ENCODE measurements at regions not wholly inside any gene's neighbourhood (a gene's known extent, or its start where the extent isn't known, plus 50 kb on each side); places are given as distances from the start of the nearest gene placed in this dataset.

GRCh38 chr9:4921449-4921848 is 63.6 kb upstream of the JAK2 start:
- DNase-seq, result no peak
- no peaks in the 10 kb centered on the region for H3K9me3 ChIP-seq (ENCODE audit: control insufficient read depth in 1 of 2, low read length in 2 of 2)
- H3K9me3 Mint-ChIP-seq, result peaks cover 0 to 4% (median 0%) of the 10 kb centered on the region in 8 donors
- H3K4me1 Mint-ChIP-seq, result peaks cover 0 to 6% (median 3%) of the 10 kb centered on the region in 4 donors
- H3K27ac Mint-ChIP-seq, result no peak overlapping the region
- H3K27me3 ChIP-seq (ENCODE audit: insufficient read depth, low read length), result no peaks in the 10 kb centered on the region
- no peaks in the 10 kb centered on the region for H3K36me3 ChIP-seq (ENCODE audit: insufficient read depth, low read length)
- no peaks in the 10 kb centered on the region for H3K27me3 Mint-ChIP-seq
- ChIA-PET CTCF (ENCODE audit: partially characterized antibody) (no interaction called here), POLR2A (ENCODE audit: partially characterized antibody) (no interaction called here)
- H3K4me1 ChIP-seq (ENCODE audit: insufficient read depth, low read length), result no peaks in the 10 kb centered on the region
- peaks cover 0 to 5% of the 10 kb centered on the region in 2 donors for H3K36me3 Mint-ChIP-seq
- intact Hi-C loops (cut with micrococcal nuclease), result loop anchor here (5.0 kb wide), 1 partner anchor 604 kb away; no protein-coding TSS in a partner anchor
- no peak overlapping the region for H3K27ac ChIP-seq (ENCODE audit: low read depth, low read length)
- H3K4me3 ChIP-seq (ENCODE audit: low read length in 2 of 2), result no peak overlapping the region
- no peak overlapping the region for H3K4me3 Mint-ChIP-seq

- intact Hi-C loops (cut with micrococcal nuclease), result loop anchor here (5.0 kb wide), 1 partner anchor 605 kb away; no protein-coding TSS in a partner anchor
- ChIA-PET CTCF (ENCODE audit: partially characterized antibody) (interaction anchor here (3.9 kb wide), 1 partner anchor 161 kb away, joined by 58 read pairs; no protein-coding TSS in a partner anchor), POLR2A (ENCODE audit: partially characterized antibody) (no interaction called here)
- H3K4me1 ChIP-seq (ENCODE audit: insufficient read depth, low read length), result no peaks in the 10 kb centered on the region
- no peaks in the 10 kb centered on the region for H3K27me3 Mint-ChIP-seq
- H3K9me3 Mint-ChIP-seq, result peaks cover 0 to 4% (median 0%) of the 10 kb centered on the region in 8 donors
- H3K9me3 ChIP-seq (ENCODE audit: control insufficient read depth in 1 of 2, low read length in 2 of 2), result no peaks in the 10 kb centered on the region
- H3K4me3 ChIP-seq (ENCODE audit: low read length in 2 of 2), result no peak overlapping the region
- no peak overlapping the region for H3K27ac Mint-ChIP-seq
- H3K4me3 Mint-ChIP-seq, result no peak overlapping the region
- no peak for DNase-seq
- peaks cover 0 to 5% of the 10 kb centered on the region in 2 donors for H3K36me3 Mint-ChIP-seq
- no peaks in the 10 kb centered on the region for H3K36me3 ChIP-seq (ENCODE audit: insufficient read depth, low read length)
- no peaks in the 10 kb centered on the region for H3K27me3 ChIP-seq (ENCODE audit: insufficient read depth, low read length)
- peaks cover 0 to 6% (median 3%) of the 10 kb centered on the region in 4 donors for H3K4me1 Mint-ChIP-seq
- no peak overlapping the region for H3K27ac ChIP-seq (ENCODE audit: low read depth, low read length)
These were observed 63.0 kb upstream of the JAK2 start for GRCh38 chr9:4922101-4922500.

GRCh38 chr9:4922730-4923129 is 62.3 kb upstream of the JAK2 start:
- intact Hi-C loops (cut with micrococcal nuclease), result loop anchor here (5.0 kb wide), 1 partner anchor 605 kb away; no protein-coding TSS in a partner anchor
- CTCF ChIA-PET (ENCODE audit: partially characterized antibody), result interaction anchor here (2.2 to 3.9 kb wide), 2 partner anchors 162 to 167 kb away, joined by 7 to 58 read pairs; no protein-coding TSS in a partner anchor

GRCh38 chr9:4923141-4923540 is 61.9 kb upstream of the JAK2 start:
- Histone ChIP-seq H3K27ac (ENCODE audit: low read depth, low read length) (no peak overlapping the region), H3K9me3 (ENCODE audit: control insufficient read depth in 1 of 2, low read length in 2 of 2) (no peaks in the 10 kb centered on the region), H3K4me1 (ENCODE audit: insufficient read depth, low read length) (no peaks in the 10 kb centered on the region), H3K27me3 (ENCODE audit: insufficient read depth, low read length) (no peaks in the 10 kb centered on the region), H3K36me3 (ENCODE audit: insufficient read depth, low read length) (no peaks in the 10 kb centered on the region), H3K4me3 (ENCODE audit: low read length in 2 of 2) (no peak overlapping the region)
- no peak for DNase-seq
- ChIA-PET POLR2A (ENCODE audit: partially characterized antibody) (no interaction called here), CTCF (ENCODE audit: partially characterized antibody) (interaction anchor here (1.3 to 3.9 kb wide), 3 partner anchors 130 to 167 kb away, joined by 3 to 58 read pairs (median 7); partner anchors contain the start of gene RCL1)
- Mint-ChIP-seq H3K27ac (no peak overlapping the region), H3K36me3 (peaks cover 0 to 5% of the 10 kb centered on the region in 2 donors), H3K9me3 (peaks cover 0 to 4% (median 0%) of the 10 kb centered on the region in 8 donors), H3K4me1 (peaks cover 0 to 6% (median 3%) of the 10 kb centered on the region in 4 donors), H3K27me3 (no peaks in the 10 kb centered on the region), H3K4me3 (no peak overlapping the region)
- intact Hi-C loops (cut with micrococcal nuclease), result loop anchor here (5.0 kb wide), 1 partner anchor 606 kb away; no protein-coding TSS in a partner anchor

More at GRCh38 chr9:4922730-4923129, 62.3 kb upstream of the JAK2 start:
- H3K36me3 ChIP-seq (ENCODE audit: insufficient read depth, low read length), result no peaks in the 10 kb centered on the region
- H3K9me3 Mint-ChIP-seq, result peaks cover 0 to 4% (median 0%) of the 10 kb centered on the region in 8 donors
- no peak for DNase-seq
- POLR2A ChIA-PET (ENCODE audit: partially characterized antibody), result no interaction called here
- no peaks in the 10 kb centered on the region for H3K27me3 Mint-ChIP-seq
- peaks cover 0 to 5% of the 10 kb centered on the region in 2 donors for H3K36me3 Mint-ChIP-seq
- H3K4me3 Mint-ChIP-seq, result no peak overlapping the region
- no peaks in the 10 kb centered on the region for H3K27me3 ChIP-seq (ENCODE audit: insufficient read depth, low read length)
- peaks cover 0 to 6% (median 3%) of the 10 kb centered on the region in 4 donors for H3K4me1 Mint-ChIP-seq
- H3K4me3 ChIP-seq (ENCODE audit: low read length in 2 of 2), result no peak overlapping the region
- no peaks in the 10 kb centered on the region for H3K9me3 ChIP-seq (ENCODE audit: control insufficient read depth in 1 of 2, low read length in 2 of 2)
- H3K4me1 ChIP-seq (ENCODE audit: insufficient read depth, low read length), result no peaks in the 10 kb centered on the region
- H3K27ac Mint-ChIP-seq, result no peak overlapping the region
- no peak overlapping the region for H3K27ac ChIP-seq (ENCODE audit: low read depth, low read length)

- no peak overlapping the region for H3K4me3 ChIP-seq (ENCODE audit: low read length in 2 of 2)
- H3K27ac ChIP-seq (ENCODE audit: low read depth, low read length), result no peak overlapping the region
- H3K4me1 ChIP-seq (ENCODE audit: insufficient read depth, low read length), result no peaks in the 10 kb centered on the region
- peaks cover 0 to 4% (median 0%) of the 10 kb centered on the region in 8 donors for H3K9me3 Mint-ChIP-seq
- no peak overlapping the region for H3K4me3 Mint-ChIP-seq
- H3K27me3 Mint-ChIP-seq, result no peaks in the 10 kb centered on the region
- H3K36me3 ChIP-seq (ENCODE audit: insufficient read depth, low read length), result no peaks in the 10 kb centered on the region
- POLR2A ChIA-PET (ENCODE audit: partially characterized antibody), result interaction anchor here (1.0 kb wide), 1 partner anchor 161 kb away, joined by 3 read pairs; no protein-coding TSS in a partner anchor
- H3K9me3 ChIP-seq (ENCODE audit: control insufficient read depth in 1 of 2, low read length in 2 of 2), result no peaks in the 10 kb centered on the region
- DNase-seq, result peak in 4 of 5 donors; percentile 28 to 41 (median 28)
- H3K27ac Mint-ChIP-seq, result peak overlapping the region in 1 of 7 donors; percentile 2
- CTCF ChIA-PET (ENCODE audit: partially characterized antibody), result interaction anchor here (0.5 to 3.9 kb wide), 8 partner anchors 14 to 174 kb away, joined by 3 to 58 read pairs (median 3); partner anchors contain the start of gene RCL1
- peaks cover 0 to 5% of the 10 kb centered on the region in 2 donors for H3K36me3 Mint-ChIP-seq
- no peaks in the 10 kb centered on the region for H3K27me3 ChIP-seq (ENCODE audit: insufficient read depth, low read length)
- H3K4me1 Mint-ChIP-seq, result peaks cover 0 to 6% (median 3%) of the 10 kb centered on the region in 4 donors
- intact Hi-C loops (cut with micrococcal nuclease), result loop anchor here (1.0 to 5.0 kb wide), 3 partner anchors 162 to 607 kb away; no protein-coding TSS in a partner anchor
These were observed 61.2 kb upstream of the JAK2 start for GRCh38 chr9:4923580-4924544.

- Histone ChIP-seq H3K4me1 (ENCODE audit: insufficient read depth, low read length) (no peaks in the 10 kb centered on the region), H3K27ac (ENCODE audit: low read depth, low read length) (no peak overlapping the region), H3K36me3 (ENCODE audit: insufficient read depth, low read length) (no peaks in the 10 kb centered on the region), H3K27me3 (ENCODE audit: insufficient read depth, low read length) (no peaks in the 10 kb centered on the region), H3K4me3 (ENCODE audit: low read length in 2 of 2) (no peak overlapping the region), H3K9me3 (ENCODE audit: control insufficient read depth in 1 of 2, low read length in 2 of 2) (no peaks in the 10 kb centered on the region)
- no peak overlapping the region for H3K27ac Mint-ChIP-seq
- H3K9me3 Mint-ChIP-seq, result peaks cover 0 to 4% (median 0%) of the 10 kb centered on the region in 8 donors
- no peak for DNase-seq
- POLR2A ChIA-PET (ENCODE audit: partially characterized antibody), result no interaction called here
- CTCF ChIA-PET (ENCODE audit: partially characterized antibody), result no interaction called here
- no peaks in the 10 kb centered on the region for H3K27me3 Mint-ChIP-seq
- no peak overlapping the region for H3K4me3 Mint-ChIP-seq
- peaks cover 0 to 5% of the 10 kb centered on the region in 2 donors for H3K36me3 Mint-ChIP-seq
- H3K4me1 Mint-ChIP-seq, result peaks cover 0 to 6% (median 3%) of the 10 kb centered on the region in 4 donors
- intact Hi-C loops (cut with micrococcal nuclease), result no loop called here
These were observed 58.8 kb upstream of the JAK2 start for GRCh38 chr9:4926239-4926638.

GRCh38 chr9:4927043-4927471 is 58.0 kb upstream of the JAK2 start:
- DNase-seq, result no peak
- no peaks in the 10 kb centered on the region for H3K27me3 Mint-ChIP-seq
- Histone ChIP-seq H3K36me3 (ENCODE audit: insufficient read depth, low read length) (no peaks in the 10 kb centered on the region), H3K4me3 (ENCODE audit: low read length in 2 of 2) (no peak overlapping the region), H3K4me1 (ENCODE audit: insufficient read depth, low read length) (no peaks in the 10 kb centered on the region), H3K9me3 (ENCODE audit: control insufficient read depth in 1 of 2, low read length in 2 of 2) (no peaks in the 10 kb centered on the region), H3K27ac (ENCODE audit: low read depth, low read length) (no peak overlapping the region), H3K27me3 (ENCODE audit: insufficient read depth, low read length) (no peaks in the 10 kb centered on the region)
- POLR2A ChIA-PET (ENCODE audit: partially characterized antibody), result no interaction called here
- intact Hi-C loops (cut with micrococcal nuclease), result no loop called here
- H3K27ac Mint-ChIP-seq, result no peak overlapping the region
- H3K4me1 Mint-ChIP-seq, result peaks cover 0 to 6% (median 3%) of the 10 kb centered on the region in 4 donors
- no peak overlapping the region for H3K4me3 Mint-ChIP-seq
- H3K36me3 Mint-ChIP-seq, result no peaks in the 10 kb centered on the region
- H3K9me3 Mint-ChIP-seq, result no peaks in the 10 kb centered on the region
- CTCF ChIA-PET (ENCODE audit: partially characterized antibody), result no interaction called here

Measured in CD4-positive, alpha-beta memory T cell (primary cell).